ENCODE measurements at regions not wholly inside any gene's neighbourhood (a gene's known extent, or its start where the extent isn't known, plus 50 kb on each side); places are given as distances from the start of the nearest gene placed in this dataset.
A peak's percentile ranks its signal among the peaks of the same experiment; 100 is the strongest.

DNA sequence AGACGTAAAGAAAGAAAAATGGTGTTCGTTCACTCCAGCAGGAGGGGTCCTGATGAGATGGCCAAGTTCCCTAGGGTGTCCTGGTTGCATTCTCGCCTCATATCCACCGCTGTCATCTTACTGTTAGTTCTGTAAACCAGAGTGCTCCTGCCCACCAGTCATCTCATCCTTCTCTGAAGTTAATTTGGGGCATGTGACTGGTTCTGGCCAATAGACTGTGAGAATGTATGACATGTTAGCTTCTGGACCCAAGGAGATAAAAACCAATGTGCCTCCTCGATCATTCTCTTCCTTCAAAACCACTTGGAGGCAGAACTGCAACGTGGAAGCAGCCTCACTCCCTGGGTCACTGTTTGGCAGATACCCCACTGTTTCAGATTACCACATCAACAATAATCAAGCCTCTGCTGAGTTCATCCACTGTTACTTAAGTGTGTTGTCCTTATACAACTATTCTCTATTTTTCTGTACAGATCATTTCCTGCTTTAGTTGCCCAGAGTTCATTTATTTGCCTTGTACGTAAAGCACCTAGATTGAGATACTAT is 759.1 kb downstream of the TSN start:
- no peak for DNase-seq (ENCODE audit: low spot score)
- Mint-ChIP-seq H3K4me3 (ENCODE audit: unreplicated experiment) (no peak overlapping the region), H3K36me3 (ENCODE audit: low read depth) (no peaks in the 10 kb centered on the region), H3K4me1 (ENCODE audit: low read depth) (no peaks in the 10 kb centered on the region), H3K9me3 (ENCODE audit: low read depth) (peaks cover 3% of the 10 kb centered on the region), H3K27me3 (ENCODE audit: low read depth) (peaks cover 4% of the 10 kb centered on the region), H3K27ac (ENCODE audit: unreplicated experiment) (no peak overlapping the region)
- TF ChIP-seq, protein P1, sequence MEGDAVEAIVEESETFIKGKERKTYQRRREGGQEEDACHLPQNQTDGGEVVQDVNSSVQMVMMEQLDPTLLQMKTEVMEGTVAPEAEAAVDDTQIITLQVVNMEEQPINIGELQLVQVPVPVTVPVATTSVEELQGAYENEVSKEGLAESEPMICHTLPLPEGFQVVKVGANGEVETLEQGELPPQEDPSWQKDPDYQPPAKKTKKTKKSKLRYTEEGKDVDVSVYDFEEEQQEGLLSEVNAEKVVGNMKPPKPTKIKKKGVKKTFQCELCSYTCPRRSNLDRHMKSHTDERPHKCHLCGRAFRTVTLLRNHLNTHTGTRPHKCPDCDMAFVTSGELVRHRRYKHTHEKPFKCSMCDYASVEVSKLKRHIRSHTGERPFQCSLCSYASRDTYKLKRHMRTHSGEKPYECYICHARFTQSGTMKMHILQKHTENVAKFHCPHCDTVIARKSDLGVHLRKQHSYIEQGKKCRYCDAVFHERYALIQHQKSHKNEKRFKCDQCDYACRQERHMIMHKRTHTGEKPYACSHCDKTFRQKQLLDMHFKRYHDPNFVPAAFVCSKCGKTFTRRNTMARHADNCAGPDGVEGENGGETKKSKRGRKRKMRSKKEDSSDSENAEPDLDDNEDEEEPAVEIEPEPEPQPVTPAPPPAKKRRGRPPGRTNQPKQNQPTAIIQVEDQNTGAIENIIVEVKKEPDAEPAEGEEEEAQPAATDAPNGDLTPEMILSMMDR (IDR thresholded peaks at IDR 0.05): no peak

DNA sequence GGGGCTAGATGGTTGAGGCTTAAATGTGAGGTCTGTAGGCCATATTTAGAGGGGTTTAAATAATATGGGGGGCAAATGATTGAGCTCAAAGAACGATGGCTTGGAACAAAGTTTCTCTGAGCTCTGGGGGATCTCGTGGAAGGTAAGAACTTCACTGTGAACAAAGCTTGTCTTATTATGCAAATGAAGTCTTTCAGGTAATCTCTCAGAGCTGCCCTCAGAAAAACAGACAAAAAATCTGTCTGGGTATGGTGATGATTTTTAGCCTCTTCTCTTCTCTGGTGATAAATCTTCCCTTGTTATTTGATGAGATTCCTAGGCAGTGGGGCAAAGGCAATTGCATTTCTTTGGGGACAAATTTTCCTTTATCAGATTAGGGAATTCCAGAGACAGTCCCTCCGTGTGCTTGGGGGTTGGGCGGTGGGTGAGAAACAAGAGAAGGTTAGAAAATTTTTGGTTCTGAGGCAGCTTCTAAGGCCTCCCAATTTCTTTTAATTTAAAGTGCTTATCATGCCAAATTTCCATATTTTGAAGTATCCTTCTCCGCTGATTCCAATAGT is 760.4 kb downstream of the TSN start:
- no peak overlapping the region for H3K27ac Mint-ChIP-seq (ENCODE audit: unreplicated experiment)
- H3K4me1 Mint-ChIP-seq (ENCODE audit: low read depth): no peaks in the 10 kb centered on the region
- H3K36me3 Mint-ChIP-seq (ENCODE audit: low read depth): no peaks in the 10 kb centered on the region
- TF ChIP-seq, protein P1 (IDR thresholded peaks at IDR 0.05): no peak
- no peak for DNase-seq (ENCODE audit: low spot score)
- H3K4me3 Mint-ChIP-seq (ENCODE audit: unreplicated experiment): no peak overlapping the region
- no peaks in the 10 kb centered on the region for H3K27me3 Mint-ChIP-seq (ENCODE audit: low read depth)
- no peaks in the 10 kb centered on the region for H3K9me3 Mint-ChIP-seq (ENCODE audit: low read depth)

DNA sequence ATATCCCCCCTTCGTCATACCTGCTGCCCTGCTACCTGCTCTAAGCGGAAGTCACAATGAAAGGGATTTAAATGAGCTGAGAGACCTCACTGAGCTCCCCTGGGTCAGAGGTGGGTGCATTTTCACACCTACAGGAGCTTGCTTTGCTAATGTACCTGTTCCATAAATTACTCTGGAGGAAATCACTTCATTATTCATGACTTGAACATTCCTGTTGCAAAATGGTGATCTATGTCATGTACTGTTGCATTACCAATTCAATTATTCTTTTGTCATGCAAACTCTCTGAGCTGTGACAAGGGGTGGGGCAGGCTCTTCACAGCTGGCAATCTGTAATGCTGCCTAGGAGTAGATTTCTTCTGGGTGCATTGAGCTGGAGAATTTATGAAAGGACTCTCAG is 761.3 kb downstream of the TSN start:
- H3K27ac Mint-ChIP-seq (ENCODE audit: unreplicated experiment): no peak overlapping the region
- DNase-seq (ENCODE audit: low spot score): no peak
- TF ChIP-seq, protein P1 (IDR thresholded peaks at IDR 0.05): no peak
- H3K9me3 Mint-ChIP-seq (ENCODE audit: low read depth): no peaks in the 10 kb centered on the region
- H3K4me1 Mint-ChIP-seq (ENCODE audit: low read depth): no peaks in the 10 kb centered on the region
- H3K27me3 Mint-ChIP-seq (ENCODE audit: low read depth): no peaks in the 10 kb centered on the region
- H3K4me3 Mint-ChIP-seq (ENCODE audit: unreplicated experiment): no peak overlapping the region
- no peaks in the 10 kb centered on the region for H3K36me3 Mint-ChIP-seq (ENCODE audit: low read depth)

DNA sequence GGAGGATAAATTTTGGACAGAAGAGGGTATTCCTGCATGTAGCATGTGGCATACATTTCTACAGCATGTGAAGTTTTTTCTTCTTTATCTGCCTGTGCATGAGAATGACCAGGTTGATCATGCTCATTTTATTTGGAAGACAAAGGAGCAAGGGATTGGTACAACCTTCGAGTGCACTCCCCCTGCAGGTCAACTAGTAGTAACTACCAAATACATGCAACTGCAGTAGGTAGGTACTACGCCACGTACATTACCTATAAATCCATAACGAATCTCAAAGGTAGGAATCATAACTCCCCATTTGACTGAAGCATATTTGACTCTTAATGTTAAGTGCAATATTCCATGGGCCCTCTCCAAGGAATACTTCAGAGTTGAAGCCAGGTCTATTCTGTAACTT is 763.9 kb downstream of the TSN start:
- no peaks in the 10 kb centered on the region for H3K36me3 Mint-ChIP-seq (ENCODE audit: low read depth)
- DNase-seq (ENCODE audit: low spot score): no peak
- no peaks in the 10 kb centered on the region for H3K4me1 Mint-ChIP-seq (ENCODE audit: low read depth)
- no peaks in the 10 kb centered on the region for H3K9me3 Mint-ChIP-seq (ENCODE audit: low read depth)
- no peak overlapping the region for H3K4me3 Mint-ChIP-seq (ENCODE audit: unreplicated experiment)
- H3K27me3 Mint-ChIP-seq (ENCODE audit: low read depth): no peaks in the 10 kb centered on the region
- no peak overlapping the region for H3K27ac Mint-ChIP-seq (ENCODE audit: unreplicated experiment)
- TF ChIP-seq, protein P1 (IDR thresholded peaks at IDR 0.05): peak; percentile 55

DNA sequence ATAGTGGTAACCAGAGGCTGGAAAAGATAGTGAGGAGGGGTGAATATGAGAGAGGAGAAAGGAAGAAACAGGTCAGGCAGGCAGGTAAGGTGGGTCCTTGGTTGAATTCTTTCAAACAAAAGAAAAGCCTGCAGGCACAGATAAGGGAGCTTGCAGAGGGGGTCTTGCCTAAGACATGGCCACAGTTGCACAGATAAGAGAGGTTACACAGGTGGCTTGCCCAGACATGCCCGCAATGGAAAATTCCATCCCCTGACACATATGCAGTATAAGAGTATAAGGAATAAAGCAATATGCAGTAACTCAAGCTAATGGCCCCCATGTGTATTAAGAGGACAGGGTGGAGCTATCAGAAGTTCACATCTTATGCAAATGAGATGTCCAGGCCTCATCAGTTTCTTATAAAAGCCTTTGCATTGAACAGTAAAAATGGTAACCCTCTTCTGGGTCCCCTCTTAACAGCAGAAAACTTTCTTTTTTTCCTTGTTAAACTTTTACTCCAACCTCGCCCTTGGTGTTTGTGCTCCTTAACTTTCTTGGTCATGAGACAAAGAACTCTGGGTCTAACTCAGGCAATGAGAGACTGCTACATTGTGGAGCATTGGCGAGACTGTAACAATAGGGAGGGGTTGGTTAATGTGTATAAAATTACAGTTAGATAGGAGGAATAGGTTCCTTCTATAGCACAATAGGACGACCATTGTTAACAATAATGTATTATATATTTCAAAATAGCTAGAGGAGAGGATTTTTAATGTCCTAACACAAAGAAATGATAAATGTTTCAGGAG is 764.6 kb downstream of the TSN start:
- Mint-ChIP-seq H3K9me3 (ENCODE audit: low read depth) (peaks cover 2% of the 10 kb centered on the region), H3K4me1 (ENCODE audit: low read depth) (no peaks in the 10 kb centered on the region), H3K27me3 (ENCODE audit: low read depth) (no peaks in the 10 kb centered on the region), H3K36me3 (ENCODE audit: low read depth) (no peaks in the 10 kb centered on the region), H3K27ac (ENCODE audit: unreplicated experiment) (no peak overlapping the region), H3K4me3 (ENCODE audit: unreplicated experiment) (no peak overlapping the region)
- no peak for DNase-seq (ENCODE audit: low spot score)
- TF ChIP-seq, protein P1 (IDR thresholded peaks at IDR 0.05): no peak

Data from chondrocyte (in vitro differentiated cells).